ENCODE measurements at regions not wholly inside any gene's neighbourhood (a gene's known extent, or its start where the extent isn't known, plus 50 kb on each side); places are given as distances from the start of the nearest gene placed in this dataset.

DNA sequence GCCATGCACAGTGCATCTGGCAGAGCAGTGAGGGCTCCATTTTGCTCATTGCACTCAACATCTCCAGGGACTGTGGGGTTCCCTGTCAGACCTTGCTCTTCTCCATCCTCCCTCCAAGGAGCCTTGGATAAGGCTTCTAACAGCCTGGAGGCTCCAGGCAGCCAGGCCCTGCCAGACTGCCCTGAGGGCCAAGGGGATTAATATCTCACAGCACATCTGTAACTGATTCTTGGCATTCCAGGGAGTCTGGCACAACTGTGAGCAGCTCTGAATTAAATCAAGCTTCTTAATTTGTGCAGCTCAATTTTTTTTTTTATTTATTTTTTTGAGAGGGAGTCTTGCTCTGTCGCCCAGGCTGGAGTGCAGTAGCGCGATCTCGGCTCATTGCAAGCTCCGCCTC lies 224.5 kb upstream of the PGRMC2 start (continued):
- TF ChIP-seq, protein P1, sequence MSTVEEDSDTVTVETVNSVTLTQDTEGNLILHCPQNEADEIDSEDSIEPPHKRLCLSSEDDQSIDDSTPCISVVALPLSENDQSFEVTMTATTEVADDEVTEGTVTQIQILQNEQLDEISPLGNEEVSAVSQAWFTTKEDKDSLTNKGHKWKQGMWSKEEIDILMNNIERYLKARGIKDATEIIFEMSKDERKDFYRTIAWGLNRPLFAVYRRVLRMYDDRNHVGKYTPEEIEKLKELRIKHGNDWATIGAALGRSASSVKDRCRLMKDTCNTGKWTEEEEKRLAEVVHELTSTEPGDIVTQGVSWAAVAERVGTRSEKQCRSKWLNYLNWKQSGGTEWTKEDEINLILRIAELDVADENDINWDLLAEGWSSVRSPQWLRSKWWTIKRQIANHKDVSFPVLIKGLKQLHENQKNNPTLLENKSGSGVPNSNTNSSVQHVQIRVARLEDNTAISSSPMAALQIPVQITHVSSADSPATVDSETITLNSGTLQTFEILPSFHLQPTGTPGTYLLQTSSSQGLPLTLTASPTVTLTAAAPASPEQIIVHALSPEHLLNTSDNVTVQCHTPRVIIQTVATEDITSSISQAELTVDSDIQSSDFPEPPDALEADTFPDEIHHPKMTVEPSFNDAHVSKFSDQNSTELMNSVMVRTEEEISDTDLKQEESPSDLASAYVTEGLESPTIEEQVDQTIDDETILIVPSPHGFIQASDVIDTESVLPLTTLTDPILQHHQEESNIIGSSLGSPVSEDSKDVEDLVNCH (CRISPR knock-in tag; IDR thresholded peaks at IDR 0.05) = no peak
- TF ChIP-seq ZNF788 (CRISPR knock-in tag; IDR thresholded peaks at IDR 0.05; ENCODE audit: borderline replicate concordance) (no peak), IRF2 (CRISPR knock-in tag; IDR thresholded peaks at IDR 0.05) (no peak), ZNF567 (CRISPR knock-in tag; IDR thresholded peaks at IDR 0.05; ENCODE audit: borderline replicate concordance) (no peak), ZNF678 (CRISPR knock-in tag; IDR thresholded peaks at IDR 0.05) (no peak)
- TF ChIP-seq, protein P2, sequence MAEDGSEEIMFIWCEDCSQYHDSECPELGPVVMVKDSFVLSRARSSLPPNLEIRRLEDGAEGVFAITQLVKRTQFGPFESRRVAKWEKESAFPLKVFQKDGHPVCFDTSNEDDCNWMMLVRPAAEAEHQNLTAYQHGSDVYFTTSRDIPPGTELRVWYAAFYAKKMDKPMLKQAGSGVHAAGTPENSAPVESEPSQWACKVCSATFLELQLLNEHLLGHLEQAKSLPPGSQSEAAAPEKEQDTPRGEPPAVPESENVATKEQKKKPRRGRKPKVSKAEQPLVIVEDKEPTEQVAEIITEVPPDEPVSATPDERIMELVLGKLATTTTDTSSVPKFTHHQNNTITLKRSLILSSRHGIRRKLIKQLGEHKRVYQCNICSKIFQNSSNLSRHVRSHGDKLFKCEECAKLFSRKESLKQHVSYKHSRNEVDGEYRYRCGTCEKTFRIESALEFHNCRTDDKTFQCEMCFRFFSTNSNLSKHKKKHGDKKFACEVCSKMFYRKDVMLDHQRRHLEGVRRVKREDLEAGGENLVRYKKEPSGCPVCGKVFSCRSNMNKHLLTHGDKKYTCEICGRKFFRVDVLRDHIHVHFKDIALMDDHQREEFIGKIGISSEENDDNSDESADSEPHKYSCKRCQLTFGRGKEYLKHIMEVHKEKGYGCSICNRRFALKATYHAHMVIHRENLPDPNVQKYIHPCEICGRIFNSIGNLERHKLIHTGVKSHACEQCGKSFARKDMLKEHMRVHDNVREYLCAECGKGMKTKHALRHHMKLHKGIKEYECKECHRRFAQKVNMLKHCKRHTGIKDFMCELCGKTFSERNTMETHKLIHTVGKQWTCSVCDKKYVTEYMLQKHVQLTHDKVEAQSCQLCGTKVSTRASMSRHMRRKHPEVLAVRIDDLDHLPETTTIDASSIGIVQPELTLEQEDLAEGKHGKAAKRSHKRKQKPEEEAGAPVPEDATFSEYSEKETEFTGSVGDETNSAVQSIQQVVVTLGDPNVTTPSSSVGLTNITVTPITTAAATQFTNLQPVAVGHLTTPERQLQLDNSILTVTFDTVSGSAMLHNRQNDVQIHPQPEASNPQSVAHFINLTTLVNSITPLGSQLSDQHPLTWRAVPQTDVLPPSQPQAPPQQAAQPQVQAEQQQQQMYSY (CRISPR knock-in tag; IDR thresholded peaks at IDR 0.05) = no peak
- TF ChIP-seq, protein P3, sequence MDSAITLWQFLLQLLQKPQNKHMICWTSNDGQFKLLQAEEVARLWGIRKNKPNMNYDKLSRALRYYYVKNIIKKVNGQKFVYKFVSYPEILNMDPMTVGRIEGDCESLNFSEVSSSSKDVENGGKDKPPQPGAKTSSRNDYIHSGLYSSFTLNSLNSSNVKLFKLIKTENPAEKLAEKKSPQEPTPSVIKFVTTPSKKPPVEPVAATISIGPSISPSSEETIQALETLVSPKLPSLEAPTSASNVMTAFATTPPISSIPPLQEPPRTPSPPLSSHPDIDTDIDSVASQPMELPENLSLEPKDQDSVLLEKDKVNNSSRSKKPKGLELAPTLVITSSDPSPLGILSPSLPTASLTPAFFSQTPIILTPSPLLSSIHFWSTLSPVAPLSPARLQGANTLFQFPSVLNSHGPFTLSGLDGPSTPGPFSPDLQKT (CRISPR knock-in tag; IDR thresholded peaks at IDR 0.05; ENCODE audit: borderline replicate concordance) = no peak
- TF ChIP-seq, protein P4, sequence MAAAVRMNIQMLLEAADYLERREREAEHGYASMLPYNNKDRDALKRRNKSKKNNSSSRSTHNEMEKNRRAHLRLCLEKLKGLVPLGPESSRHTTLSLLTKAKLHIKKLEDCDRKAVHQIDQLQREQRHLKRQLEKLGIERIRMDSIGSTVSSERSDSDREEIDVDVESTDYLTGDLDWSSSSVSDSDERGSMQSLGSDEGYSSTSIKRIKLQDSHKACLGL (CRISPR knock-in tag; IDR thresholded peaks at IDR 0.05) = no peak

All from HepG2 (cell line).